Neutrophil (primary cell): ENCODE measurements at regions not wholly inside any gene's neighbourhood (a gene's known extent, or its start where the extent isn't known, plus 50 kb on each side); places are given as distances from the start of the nearest gene placed in this dataset.

Experiments used
- H3K27ac ChIP-seq: fragments of 200-600 bp; sonication (generic); 2 replicates; pipeline ENCODE4 v1.5.1; 2016; ENCODE audit warnings: mild to moderate bottlenecking, moderate library complexity
- H3K27me3 ChIP-seq: fragments of 200-600 bp; sonication (generic); 2 replicates; pipeline ENCODE4 v1.6.0; 2016; ENCODE audit warnings: mild to moderate bottlenecking
- H3K36me3 ChIP-seq: fragments of 200-600 bp; sonication (generic); 2 replicates; pipeline ENCODE4 v1.5.1; 2017
- H3K4me1 ChIP-seq, 2 experiments: fragments of 200-600 bp in 1 of 2; sonication (generic) in 1 of 2; 1 replicate in 1 of 2; 2 replicates in 1 of 2; pipeline versions ENCODE4 v1.5.1 to v1.6.1; 2013 to 2016; ENCODE audit warnings: low read depth in 1 of 2, low read length in 1 of 2, mild to moderate bottlenecking in 1 of 2, moderate library complexity in 1 of 2; ENCODE audit not compliant: control insufficient read depth in 1 of 2, insufficient read depth in 1 of 2
- H3K4me3 ChIP-seq, 2 experiments: fragments of 200-600 bp in 1 of 2; sonication (generic) in 1 of 2; 1 replicate in 1 of 2; 2 replicates in 1 of 2; pipeline ENCODE4 v1.5.1; 2013 to 2016; ENCODE audit warnings: low read depth in 1 of 2, low read length in 1 of 2, mild to moderate bottlenecking in 1 of 2, moderate library complexity in 1 of 2
- H3K9me3 ChIP-seq: fragments of 200-600 bp; sonication (generic); 2 replicates; pipeline ENCODE4 v1.5.1; 2016
- CTCF ChIP-seq: fragments of 200-600 bp; sonication (generic); IDR thresholded peaks from 2 replicates; pipeline ENCODE4 v1.5.1; 2016; ENCODE audit warnings: antibody characterized with exemption

- Histone ChIP-seq H3K27ac (no peak overlapping the region), H3K9me3 (no peaks in the 10 kb centered on the region), H3K27me3 (peaks cover 14% of the 10 kb centered on the region), H3K4me1 (no peaks in the 10 kb centered on the region), H3K4me3 (no peak overlapping the region), H3K36me3 (no peaks in the 10 kb centered on the region)
- TF ChIP-seq CTCF = no peak
Measured at GRCh38 chr6:37580176-37580955, 80.7 kb upstream of the CCDC167 start.

GRCh38 chr6:37579444-37580067, 79.9 kb upstream of the CCDC167 start:
- no peaks in the 10 kb centered on the region for H3K4me1 ChIP-seq
- H3K27me3 ChIP-seq = peaks cover 11% of the 10 kb centered on the region
- H3K36me3 ChIP-seq = no peaks in the 10 kb centered on the region
- H3K4me3 ChIP-seq = no peak overlapping the region
- no peaks in the 10 kb centered on the region for H3K9me3 ChIP-seq
- TF ChIP-seq CTCF = no peak
- H3K27ac ChIP-seq = no peak overlapping the region

- no peaks in the 10 kb centered on the region for H3K4me1 ChIP-seq
- H3K27ac ChIP-seq = no peak overlapping the region
- H3K9me3 ChIP-seq = no peaks in the 10 kb centered on the region
- H3K4me3 ChIP-seq = no peak overlapping the region
- H3K27me3 ChIP-seq = peaks cover 5% of the 10 kb centered on the region
- TF ChIP-seq CTCF = no peak
- no peaks in the 10 kb centered on the region for H3K36me3 ChIP-seq
Measured at GRCh38 chr6:37578104-37578503, 78.4 kb upstream of the CCDC167 start.

GRCh38 chr6:37576336-37576737, 76.6 kb upstream of the CCDC167 start:
- no peak for TF ChIP-seq CTCF
- Histone ChIP-seq H3K27ac (no peak overlapping the region), H3K9me3 (no peaks in the 10 kb centered on the region), H3K4me1 (no peaks in the 10 kb centered on the region), H3K36me3 (no peaks in the 10 kb centered on the region), H3K27me3 (peaks cover 7% of the 10 kb centered on the region), H3K4me3 (no peak overlapping the region)

- H3K27ac ChIP-seq = no peak overlapping the region
- H3K4me1 ChIP-seq = no peaks in the 10 kb centered on the region
- H3K9me3 ChIP-seq = no peaks in the 10 kb centered on the region
- no peak for TF ChIP-seq CTCF
- H3K27me3 ChIP-seq = peaks cover 18% of the 10 kb centered on the region
- H3K36me3 ChIP-seq = no peaks in the 10 kb centered on the region
- H3K4me3 ChIP-seq = no peak overlapping the region
Measured at GRCh38 chr6:37575221-37575620, 75.5 kb upstream of the CCDC167 start.
